Activated T-cell treated with anti-CD3 and anti-CD28 coated beads, Interleukin-2, amount 50 U/mL, for 1 hour (primary cell): ENCODE measurements at regions not wholly inside any gene's neighbourhood (a gene's known extent, or its start where the extent isn't known, plus 50 kb on each side); places are given as distances from the start of the nearest gene placed in this dataset.

Source experiments
- DNase-seq: peaks from one replicate; pipeline ENCODE4 v3.0.0-alpha.2; 2020

GRCh38 chr13:80284290-80284689 is 56.6 kb downstream of the SPRY2 start:
- DNase-seq, result no peak

GRCh38 chr13:80278706-80279105 is 62.2 kb downstream of the SPRY2 start:
- DNase-seq, result no peak

- DNase-seq, result no peak
These were observed 64.3 kb downstream of the SPRY2 start for GRCh38 chr13:80276371-80277289.

- no peak for DNase-seq
These were observed 66.3 kb downstream of the SPRY2 start for GRCh38 chr13:80274643-80275042.

DNA sequence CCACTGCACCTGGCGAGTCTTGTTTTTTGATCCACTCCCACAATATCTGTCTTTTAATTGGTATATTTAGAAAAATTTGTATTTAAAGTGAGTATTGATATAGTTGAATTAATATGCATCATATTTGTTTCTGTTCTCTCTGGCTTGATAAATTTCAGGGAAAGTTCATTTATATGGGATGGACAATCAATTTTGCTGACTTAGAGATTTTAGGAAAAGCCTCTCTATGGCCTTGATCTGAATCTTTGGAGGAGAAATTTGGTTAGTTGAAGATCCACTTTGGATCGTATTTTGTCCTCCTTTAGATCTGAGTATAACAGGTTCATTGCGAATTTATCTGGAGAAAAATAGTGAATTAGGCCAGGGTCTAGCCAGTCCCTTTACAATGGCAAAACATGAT is 67.2 kb downstream of the SPRY2 start:
- no peak for DNase-seq

GRCh38 chr13:80265348-80265747 is 75.6 kb downstream of the SPRY2 start:
- DNase-seq, result no peak

GRCh38 chr13:80263745-80264513 is 77.0 kb downstream of the SPRY2 start:
- no peak for DNase-seq

GRCh38 chr13:80262051-80262695 is 78.8 kb downstream of the SPRY2 start:
- DNase-seq, result no peak

- no peak for DNase-seq
These were observed 81.8 kb downstream of the SPRY2 start for GRCh38 chr13:80259159-80259558.

- DNase-seq, result no peak
These were observed 84.5 kb downstream of the SPRY2 start for GRCh38 chr13:80256352-80256932.

DNA sequence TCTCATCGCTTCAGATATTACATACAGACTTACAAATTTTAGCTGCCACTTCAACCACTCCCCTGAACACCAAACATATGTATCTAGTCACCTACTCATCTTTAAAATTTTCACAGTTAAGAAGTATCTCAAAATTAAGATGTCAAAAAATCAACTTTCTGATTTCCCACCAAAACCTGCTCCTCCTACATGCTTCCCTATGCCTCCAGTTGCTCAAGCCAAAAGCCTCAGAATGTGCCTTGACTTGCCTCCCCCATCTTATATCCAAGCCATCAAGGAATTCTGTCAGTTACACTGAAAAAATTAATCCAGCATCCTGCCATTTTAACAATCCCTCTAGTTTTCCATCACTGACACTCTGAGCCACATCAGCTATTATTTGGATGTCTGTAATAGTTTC is 85.0 kb downstream of the SPRY2 start:
- DNase-seq, result no peak

DNA sequence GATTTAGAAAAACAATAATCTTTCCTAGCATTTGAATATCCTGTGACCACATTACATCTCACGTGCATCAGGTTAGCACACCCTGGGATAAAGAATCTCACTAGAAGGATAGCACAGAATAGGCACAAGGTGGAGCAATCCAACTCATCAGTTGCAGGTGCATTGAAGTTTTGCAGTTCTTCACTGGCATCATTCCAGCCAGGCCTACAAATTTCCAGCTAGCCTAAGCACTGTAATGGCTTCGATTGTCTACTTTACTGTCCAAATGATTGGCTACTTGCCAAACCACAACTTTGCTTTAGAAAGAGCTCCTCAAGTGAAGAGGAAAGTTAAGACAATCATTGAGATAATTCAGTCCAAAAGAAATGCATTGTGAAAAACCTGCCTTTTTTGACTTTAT is 89.5 kb downstream of the SPRY2 start:
- DNase-seq, result no peak

DNA sequence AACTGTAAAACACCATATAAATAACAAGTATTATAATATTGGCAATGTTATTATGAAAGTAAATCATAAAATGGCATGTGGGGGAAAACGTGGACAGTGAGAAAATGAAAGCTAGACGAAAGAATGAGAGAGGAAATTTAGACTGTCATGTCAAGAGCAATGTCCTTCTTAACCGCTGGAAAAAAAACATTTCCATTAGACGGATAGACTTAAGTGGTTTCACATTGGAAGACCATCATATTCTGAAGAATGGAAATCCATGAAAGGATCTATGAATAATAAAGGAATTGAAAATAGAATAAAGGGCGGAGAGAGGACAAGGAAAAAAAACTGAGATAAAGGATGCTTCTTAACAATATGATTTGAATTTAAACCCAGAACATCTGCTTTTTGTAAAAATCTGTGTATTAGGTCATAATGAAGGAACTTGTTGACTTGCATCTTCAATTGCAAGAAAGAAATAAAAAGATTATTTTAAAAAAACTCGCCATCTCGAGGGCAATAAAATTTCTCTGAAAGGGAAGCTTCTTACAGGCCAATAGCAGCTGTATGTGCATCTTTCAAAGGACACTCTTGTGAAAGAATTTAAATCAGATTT is 90.6 kb downstream of the SPRY2 start:
- no peak for DNase-seq

DNA sequence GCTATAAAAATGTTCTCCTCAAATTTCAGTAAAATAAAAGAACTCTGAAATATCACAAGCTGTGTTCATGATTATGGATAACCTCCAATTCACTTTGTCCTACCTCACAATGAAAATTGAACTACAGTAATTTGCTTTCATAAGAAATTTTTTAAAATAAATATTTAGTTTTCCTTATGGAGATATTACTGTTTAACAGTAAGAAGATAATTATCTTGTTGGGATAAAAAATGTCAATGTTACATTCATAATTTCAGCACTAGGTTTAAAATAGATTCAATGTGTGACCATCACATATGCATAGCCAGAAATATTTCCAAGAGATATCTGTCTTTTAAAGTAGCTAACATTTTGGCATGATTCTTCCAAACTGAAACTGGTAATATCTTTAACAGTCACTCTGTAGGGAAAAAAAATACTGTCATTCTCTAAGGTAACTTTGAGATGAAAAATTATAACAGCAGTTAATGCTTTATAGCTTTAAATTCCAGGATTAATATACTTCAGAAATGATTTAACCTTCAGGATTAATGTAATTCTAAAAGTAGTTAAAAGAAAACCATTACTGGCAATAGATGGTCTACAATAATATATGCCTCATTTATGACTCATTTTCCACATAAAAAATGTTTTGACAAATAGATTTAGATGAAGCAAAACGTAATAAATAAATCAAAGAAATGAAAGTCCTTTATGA is 91.3 kb downstream of the SPRY2 start:
- DNase-seq, result no peak

DNA sequence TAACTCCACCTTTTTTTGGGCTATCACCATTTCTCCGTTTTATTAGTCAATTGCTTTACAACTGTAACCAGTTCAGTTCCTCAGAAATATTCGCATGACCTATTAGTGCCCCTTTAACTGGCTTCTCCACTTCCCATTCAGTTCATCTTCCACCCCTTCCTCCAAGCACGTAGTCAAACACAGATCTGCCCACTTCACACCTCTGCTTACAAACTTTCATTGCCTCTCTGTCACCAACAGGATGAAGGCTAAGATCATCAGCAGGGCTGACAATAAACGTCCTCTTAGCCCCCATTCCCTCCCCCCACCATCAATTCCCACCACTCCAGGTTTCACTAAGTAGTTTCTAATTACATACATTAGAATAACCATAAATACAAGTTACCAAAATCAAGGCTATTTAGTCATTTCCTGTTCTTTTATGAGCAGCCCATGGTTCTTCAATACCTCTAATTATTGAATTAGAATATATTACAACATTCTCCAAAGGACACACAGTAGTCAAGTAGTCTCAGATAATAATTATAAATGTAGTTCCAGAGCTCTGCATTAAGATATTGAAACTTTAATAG is 95.7 kb downstream of the SPRY2 start:
- no peak for DNase-seq

DNA sequence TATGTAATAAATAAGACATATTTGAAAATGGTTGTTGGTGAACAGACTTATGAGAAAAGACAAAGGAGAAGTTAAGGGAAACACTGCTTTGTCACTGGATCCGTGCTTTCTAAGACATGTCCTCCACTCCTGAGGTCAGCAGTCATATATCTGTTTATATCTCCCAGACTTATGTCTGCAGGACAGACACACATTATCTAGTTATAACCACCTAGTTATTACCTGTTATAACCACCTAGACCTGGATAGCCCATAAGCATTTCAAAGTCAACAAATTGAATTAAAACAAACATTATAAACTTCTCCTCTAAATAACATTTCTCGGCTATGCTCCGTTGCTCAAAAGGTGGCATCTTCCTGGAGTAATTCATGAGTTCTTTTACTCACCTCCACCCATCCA is 96.4 kb downstream of the SPRY2 start:
- no peak for DNase-seq

DNA sequence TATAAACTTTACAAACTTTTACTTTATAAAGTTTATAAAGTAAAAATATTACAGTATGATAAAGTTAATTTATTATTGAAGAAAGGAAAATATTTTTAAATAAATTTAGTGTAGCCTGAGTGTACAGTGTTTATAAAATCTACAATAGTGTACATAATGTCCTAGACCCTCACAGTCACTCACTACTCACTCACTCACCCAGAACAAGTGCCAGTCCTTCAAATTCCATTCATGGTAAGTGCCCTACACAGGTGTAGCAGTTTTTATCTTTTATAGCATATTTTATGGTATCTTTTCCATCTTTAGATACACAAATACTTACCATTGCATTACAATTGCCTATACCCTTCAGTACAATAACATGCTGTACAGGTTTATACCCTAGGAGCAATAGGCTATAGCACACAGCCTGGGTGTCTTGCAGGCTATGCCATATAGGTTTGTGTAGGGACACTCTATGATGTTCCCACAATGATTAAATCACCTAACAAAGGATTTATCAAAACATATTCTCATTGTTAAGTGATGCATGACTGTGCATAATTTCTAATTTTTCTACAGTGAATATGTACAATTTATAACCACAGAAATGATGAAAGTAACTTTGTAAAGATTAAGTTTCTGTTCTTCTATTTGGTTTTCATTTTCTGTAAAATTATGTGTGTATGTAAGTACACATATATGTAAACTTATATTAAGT is 98.0 kb downstream of the SPRY2 start:
- DNase-seq, result no peak

GRCh38 chr13:80239571-80240255 is 101.2 kb downstream of the SPRY2 start:
- DNase-seq, result no peak

GRCh38 chr13:80239116-80239515 is 101.8 kb downstream of the SPRY2 start:
- no peak for DNase-seq

DNA sequence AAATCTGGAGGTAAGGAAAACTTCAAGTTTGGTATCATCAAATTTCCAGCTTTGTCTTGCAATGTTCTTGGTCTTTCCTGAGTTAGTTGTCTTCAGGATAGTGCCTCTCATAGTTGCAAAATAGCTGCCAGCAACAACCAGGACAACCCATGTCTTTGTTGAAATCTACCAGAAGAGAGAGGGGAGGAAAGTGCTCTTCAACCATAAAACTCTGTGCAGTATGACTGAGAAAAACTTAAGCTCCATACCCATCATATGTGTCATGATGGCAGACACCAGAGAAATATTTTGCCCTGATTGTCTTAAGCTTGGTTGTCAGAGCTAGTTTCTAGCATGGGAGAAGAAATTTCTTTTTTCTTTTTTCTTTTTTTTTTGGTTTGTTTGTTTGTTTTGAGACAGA is 103.3 kb downstream of the SPRY2 start:
- DNase-seq, result no peak

- DNase-seq, result no peak
These were observed 105.0 kb downstream of the SPRY2 start for GRCh38 chr13:80235967-80236302.
